HCT116 (cell line): ENCODE measurements at regions not wholly inside any gene's neighbourhood (a gene's known extent, or its start where the extent isn't known, plus 50 kb on each side); places are given as distances from the start of the nearest gene placed in this dataset.

Source experiments
- EGR1 ChIP-seq: IDR thresholded peaks from 2 replicates; pipeline ENCODE4 v1.6.1; 2012; ENCODE audit warnings: low read depth
- ELF1 ChIP-seq: IDR thresholded peaks from 2 replicates; pipeline ENCODE4 v1.6.1; 2012; ENCODE audit warnings: low read depth, borderline replicate concordance
- EZH2phosphoT487 ChIP-seq: fragments of 200-600 bp; IDR thresholded peaks from 2 replicates; pipeline ENCODE4 v1.6.1; 2018; ENCODE audit warnings: antibody characterized with exemption, borderline replicate concordance
- POLR2A ChIP-seq: IDR thresholded peaks from 2 replicates; pipeline ENCODE4 v1.7.0; 2011; ENCODE audit warnings: borderline replicate concordance; ENCODE audit not compliant: insufficient read depth, insufficient read length; ENCODE audit errors: extremely low read depth
- POLR2AphosphoS5 ChIP-seq: IDR thresholded peaks from 2 replicates; pipeline ENCODE4 v1.6.1; 2011; ENCODE audit warnings: mild to moderate bottlenecking, low read depth, low read length, moderate library complexity
- RAD21 ChIP-seq: IDR thresholded peaks from 2 replicates; pipeline ENCODE4 v1.6.1; 2012; ENCODE audit warnings: low read depth, mild to moderate bottlenecking
- TCF7L2 ChIP-seq: IDR thresholded peaks from 2 replicates; pipeline ENCODE4 v1.7.0; 2011; ENCODE audit warnings: borderline replicate concordance, inconsistent platforms; ENCODE audit not compliant: insufficient read depth, insufficient read length; ENCODE audit errors: extremely low read depth
- YY1 ChIP-seq: IDR thresholded peaks from 2 replicates; pipeline ENCODE4 v1.6.1; 2011; ENCODE audit warnings: low read length, low read depth, moderate library complexity, mild to moderate bottlenecking; ENCODE audit not compliant: insufficient replicate concordance; ENCODE audit errors: extremely low read depth
- TF ChIP-seq, protein P1 (sequence below), 3 experiments: fragments of 200-600 bp in 1 of 3; sonication (generic) in 1 of 3; IDR thresholded peaks in 2 of 3; conservative IDR thresholded peaks in 1 of 3; 2 replicates each; pipeline ENCODE4 v1.5.1; 2012 to 2017; ENCODE audit warnings: low read depth in 2 of 3, low read length in 2 of 3, antibody characterized with exemption in 1 of 3, borderline replicate concordance in 1 of 3, control low read depth in 1 of 3, mild to moderate bottlenecking in 1 of 3, mixed read lengths in 1 of 3, mixed run types in 1 of 3, moderate library complexity in 1 of 3; ENCODE audit not compliant: insufficient read depth in 1 of 3

DNA sequence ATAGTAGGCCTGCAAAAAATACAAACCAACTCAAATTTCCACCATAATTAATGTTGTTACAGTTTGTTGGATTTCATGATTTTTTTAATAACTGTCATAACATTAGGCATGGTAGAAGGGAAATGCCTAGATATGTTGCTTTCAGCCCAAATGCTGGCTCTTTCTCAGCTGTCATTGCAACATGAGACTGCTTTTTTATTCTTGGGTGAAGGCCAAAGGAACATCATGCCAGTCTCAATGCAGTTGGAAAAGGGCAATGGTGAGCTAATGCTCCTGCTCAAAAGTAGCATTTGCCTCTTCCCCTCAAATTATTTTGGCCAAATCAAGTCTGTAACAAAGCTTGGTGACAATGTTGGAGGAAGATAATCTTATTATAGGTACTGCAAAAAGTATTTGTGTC is 877.7 kb upstream of the PRMT6 start:
- no peak for TF ChIP-seq ELF1
- TF ChIP-seq, protein P1, sequence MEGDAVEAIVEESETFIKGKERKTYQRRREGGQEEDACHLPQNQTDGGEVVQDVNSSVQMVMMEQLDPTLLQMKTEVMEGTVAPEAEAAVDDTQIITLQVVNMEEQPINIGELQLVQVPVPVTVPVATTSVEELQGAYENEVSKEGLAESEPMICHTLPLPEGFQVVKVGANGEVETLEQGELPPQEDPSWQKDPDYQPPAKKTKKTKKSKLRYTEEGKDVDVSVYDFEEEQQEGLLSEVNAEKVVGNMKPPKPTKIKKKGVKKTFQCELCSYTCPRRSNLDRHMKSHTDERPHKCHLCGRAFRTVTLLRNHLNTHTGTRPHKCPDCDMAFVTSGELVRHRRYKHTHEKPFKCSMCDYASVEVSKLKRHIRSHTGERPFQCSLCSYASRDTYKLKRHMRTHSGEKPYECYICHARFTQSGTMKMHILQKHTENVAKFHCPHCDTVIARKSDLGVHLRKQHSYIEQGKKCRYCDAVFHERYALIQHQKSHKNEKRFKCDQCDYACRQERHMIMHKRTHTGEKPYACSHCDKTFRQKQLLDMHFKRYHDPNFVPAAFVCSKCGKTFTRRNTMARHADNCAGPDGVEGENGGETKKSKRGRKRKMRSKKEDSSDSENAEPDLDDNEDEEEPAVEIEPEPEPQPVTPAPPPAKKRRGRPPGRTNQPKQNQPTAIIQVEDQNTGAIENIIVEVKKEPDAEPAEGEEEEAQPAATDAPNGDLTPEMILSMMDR (IDR thresholded peaks at IDR 0.05 in 2 of 3, conservative IDR thresholded peaks at IDR 0.05 in 1 of 3; ENCODE audit: borderline replicate concordance in 1 of 3, insufficient read depth in 1 of 3, low read depth in 2 of 3, low read length in 2 of 3) = no peak
- TF ChIP-seq TCF7L2 = no peak
- no peak for TF ChIP-seq POLR2A
- TF ChIP-seq YY1 = no peak
- no peak for TF ChIP-seq EGR1
- no peak for TF ChIP-seq POLR2AphosphoS5
- no peak for TF ChIP-seq EZH2phosphoT487
- TF ChIP-seq RAD21 = no peak
